T-helper 2 cell treated with Interferon-gamma antibody and Interleukin-4, amounts not matched to agents 5 μg/mL and 100 μg/mL, for 36 hours (primary cell): ENCODE measurements at regions not wholly inside any gene's neighbourhood (a gene's known extent, or its start where the extent isn't known, plus 50 kb on each side); places are given as distances from the start of the nearest gene placed in this dataset.
"Not testable (repeated sequence)": the region's sequence is repeated elsewhere in the genome, so short reads cannot be mapped to it uniquely, and the experiment has no call there.

Experiments
- DNase-seq: peaks from one replicate; pipeline ENCODE4 v3.0.0; 2021; ENCODE audit warnings: low spot score
- H3K27ac Mint-ChIP-seq: one replicate; pipeline ENCODE4 v1.8.0; 2021; ENCODE audit warnings: mild to moderate bottlenecking, mixed read lengths
- H3K27me3 Mint-ChIP-seq: one replicate; pipeline ENCODE4 v1.8.0; 2021; ENCODE audit warnings: low read depth, mixed read lengths
- H3K36me3 Mint-ChIP-seq: one replicate; pipeline ENCODE4 v1.8.0; 2021; ENCODE audit warnings: low read depth, mixed read lengths
- H3K4me1 Mint-ChIP-seq: one replicate; pipeline ENCODE4 v1.8.0; 2021; ENCODE audit warnings: low read depth, mixed read lengths
- H3K4me3 Mint-ChIP-seq: one replicate; pipeline ENCODE4 v1.8.0; 2022; ENCODE audit warnings: mild to moderate bottlenecking, moderate library complexity, mixed read lengths
- H3K9me3 Mint-ChIP-seq: one replicate; pipeline ENCODE4 v1.8.0; 2021; ENCODE audit warnings: mixed read lengths

- Mint-ChIP-seq H3K4me1 (no peaks in the 10 kb centered on the region), H3K9me3 (no peaks in the 10 kb centered on the region), H3K4me3 (no peak overlapping the region), H3K36me3 (no peaks in the 10 kb centered on the region), H3K27me3 (no peaks in the 10 kb centered on the region), H3K27ac (no peak overlapping the region)
- no peak for DNase-seq
Measured at GRCh38 chr11:127795326-127795725, 792.0 kb downstream of the ETS1 start.

- no peaks in the 10 kb centered on the region for H3K27me3 Mint-ChIP-seq
- DNase-seq = no peak
- no peak overlapping the region for H3K27ac Mint-ChIP-seq
- no peak overlapping the region for H3K4me3 Mint-ChIP-seq
- H3K4me1 Mint-ChIP-seq = no peaks in the 10 kb centered on the region
- no peaks in the 10 kb centered on the region for H3K36me3 Mint-ChIP-seq
- no peaks in the 10 kb centered on the region for H3K9me3 Mint-ChIP-seq
Measured at GRCh38 chr11:127791844-127792243, 791.3 kb upstream of the KIRREL3 start.

- H3K9me3 Mint-ChIP-seq = no peaks in the 10 kb centered on the region
- no peak overlapping the region for H3K4me3 Mint-ChIP-seq
- no peak overlapping the region for H3K27ac Mint-ChIP-seq
- DNase-seq = no peak
- H3K4me1 Mint-ChIP-seq = no peaks in the 10 kb centered on the region
- H3K27me3 Mint-ChIP-seq = no peaks in the 10 kb centered on the region
- no peaks in the 10 kb centered on the region for H3K36me3 Mint-ChIP-seq
Measured at GRCh38 chr11:127790592-127790991, 790.0 kb upstream of the KIRREL3 start.

- DNase-seq = no peak
- Mint-ChIP-seq H3K4me1 (no peaks in the 10 kb centered on the region), H3K36me3 (no peaks in the 10 kb centered on the region), H3K9me3 (no peaks in the 10 kb centered on the region), H3K27me3 (no peaks in the 10 kb centered on the region), H3K27ac (no peak overlapping the region), H3K4me3 (no peak overlapping the region)
Measured at GRCh38 chr11:127789927-127790326, 789.4 kb upstream of the KIRREL3 start.

- H3K27me3 Mint-ChIP-seq, DNase-seq, H3K27ac Mint-ChIP-seq, H3K4me3 Mint-ChIP-seq, H3K4me1 Mint-ChIP-seq, H3K36me3 Mint-ChIP-seq, H3K9me3 Mint-ChIP-seq: not testable (repeated sequence)
Measured at GRCh38 chr11:127772938-127773337, 772.4 kb upstream of the KIRREL3 start.

- not testable (repeated sequence) for H3K4me3 Mint-ChIP-seq, H3K36me3 Mint-ChIP-seq, H3K27me3 Mint-ChIP-seq, H3K27ac Mint-ChIP-seq, DNase-seq, H3K9me3 Mint-ChIP-seq, H3K4me1 Mint-ChIP-seq
Measured at GRCh38 chr11:127768931-127769330, 768.4 kb upstream of the KIRREL3 start.

GRCh38 chr11:127766734-127767133 is 766.2 kb upstream of the KIRREL3 start:
- no peaks in the 10 kb centered on the region for H3K27me3 Mint-ChIP-seq
- no peaks in the 10 kb centered on the region for H3K36me3 Mint-ChIP-seq
- no peaks in the 10 kb centered on the region for H3K4me1 Mint-ChIP-seq
- H3K4me3 Mint-ChIP-seq = no peak overlapping the region
- DNase-seq = no peak
- H3K27ac Mint-ChIP-seq = no peak overlapping the region
- no peaks in the 10 kb centered on the region for H3K9me3 Mint-ChIP-seq

GRCh38 chr11:127738771-127739286 is 738.3 kb upstream of the KIRREL3 start:
- H3K9me3 Mint-ChIP-seq = no peaks in the 10 kb centered on the region
- H3K27ac Mint-ChIP-seq = no peak overlapping the region
- H3K36me3 Mint-ChIP-seq = no peaks in the 10 kb centered on the region
- no peak for DNase-seq
- H3K27me3 Mint-ChIP-seq = no peaks in the 10 kb centered on the region
- no peak overlapping the region for H3K4me3 Mint-ChIP-seq
- no peaks in the 10 kb centered on the region for H3K4me1 Mint-ChIP-seq

GRCh38 chr11:127737499-127737898 is 736.9 kb upstream of the KIRREL3 start:
- H3K4me3 Mint-ChIP-seq = no peak overlapping the region
- no peaks in the 10 kb centered on the region for H3K9me3 Mint-ChIP-seq
- no peaks in the 10 kb centered on the region for H3K36me3 Mint-ChIP-seq
- H3K27ac Mint-ChIP-seq = no peak overlapping the region
- H3K4me1 Mint-ChIP-seq = no peaks in the 10 kb centered on the region
- H3K27me3 Mint-ChIP-seq = no peaks in the 10 kb centered on the region
- no peak for DNase-seq

GRCh38 chr11:127733552-127733951 is 733.0 kb upstream of the KIRREL3 start:
- no peak overlapping the region for H3K27ac Mint-ChIP-seq
- H3K36me3 Mint-ChIP-seq = no peaks in the 10 kb centered on the region
- no peaks in the 10 kb centered on the region for H3K9me3 Mint-ChIP-seq
- H3K4me1 Mint-ChIP-seq = no peaks in the 10 kb centered on the region
- H3K27me3 Mint-ChIP-seq = no peaks in the 10 kb centered on the region
- H3K4me3 Mint-ChIP-seq = no peak overlapping the region
- DNase-seq = no peak

GRCh38 chr11:127726367-127726766 is 725.8 kb upstream of the KIRREL3 start:
- Mint-ChIP-seq H3K9me3 (no peaks in the 10 kb centered on the region), H3K27me3 (no peaks in the 10 kb centered on the region), H3K36me3 (no peaks in the 10 kb centered on the region), H3K4me1 (no peaks in the 10 kb centered on the region), H3K4me3 (no peak overlapping the region), H3K27ac (no peak overlapping the region)
- no peak for DNase-seq

- Mint-ChIP-seq H3K4me3 (no peak overlapping the region), H3K36me3 (no peaks in the 10 kb centered on the region), H3K27me3 (no peaks in the 10 kb centered on the region), H3K4me1 (no peaks in the 10 kb centered on the region), H3K27ac (no peak overlapping the region), H3K9me3 (no peaks in the 10 kb centered on the region)
- no peak for DNase-seq
Measured at GRCh38 chr11:127723714-127724113, 723.1 kb upstream of the KIRREL3 start.

- no peak overlapping the region for H3K4me3 Mint-ChIP-seq
- H3K4me1 Mint-ChIP-seq = no peaks in the 10 kb centered on the region
- H3K9me3 Mint-ChIP-seq = no peaks in the 10 kb centered on the region
- H3K27me3 Mint-ChIP-seq = no peaks in the 10 kb centered on the region
- no peak for DNase-seq
- H3K36me3 Mint-ChIP-seq = no peaks in the 10 kb centered on the region
- H3K27ac Mint-ChIP-seq = no peak overlapping the region
Measured at GRCh38 chr11:127713226-127713625, 712.7 kb upstream of the KIRREL3 start.

- H3K9me3 Mint-ChIP-seq = no peaks in the 10 kb centered on the region
- DNase-seq = no peak
- no peaks in the 10 kb centered on the region for H3K27me3 Mint-ChIP-seq
- H3K36me3 Mint-ChIP-seq = no peaks in the 10 kb centered on the region
- H3K4me3 Mint-ChIP-seq = no peak overlapping the region
- H3K27ac Mint-ChIP-seq = no peak overlapping the region
- no peaks in the 10 kb centered on the region for H3K4me1 Mint-ChIP-seq
Measured at GRCh38 chr11:127711748-127712147, 711.2 kb upstream of the KIRREL3 start.

- H3K27ac Mint-ChIP-seq = no peak overlapping the region
- no peaks in the 10 kb centered on the region for H3K4me1 Mint-ChIP-seq
- no peak overlapping the region for H3K4me3 Mint-ChIP-seq
- no peak for DNase-seq
- H3K36me3 Mint-ChIP-seq = no peaks in the 10 kb centered on the region
- H3K27me3 Mint-ChIP-seq = no peaks in the 10 kb centered on the region
- H3K9me3 Mint-ChIP-seq = no peaks in the 10 kb centered on the region
Measured at GRCh38 chr11:127710831-127711230, 710.3 kb upstream of the KIRREL3 start.
